SK-N-SH (cell line): ENCODE measurements at regions not wholly inside any gene's neighbourhood (a gene's known extent, or its start where the extent isn't known, plus 50 kb on each side); places are given as distances from the start of the nearest gene placed in this dataset.
"Not testable (repeated sequence)": the region's sequence is repeated elsewhere in the genome, so short reads cannot be mapped to it uniquely, and the experiment has no call there.

Source experiments
- CTCF ChIP-seq: fragments of 200-600 bp; sonication (generic); IDR thresholded peaks from 2 replicates; pipeline ENCODE4 v1.6.1; 2017; ENCODE audit warnings: antibody characterized with exemption, mild to moderate bottlenecking, moderate library complexity
- GATA2 ChIP-seq: sonication (generic); formaldehyde crosslinking; IDR thresholded peaks from 2 replicates; pipeline ENCODE4 v1.5.0; 2020; ENCODE audit warnings: mild to moderate bottlenecking, missing genetic modification reagents
- NFIC ChIP-seq: IDR thresholded peaks from 2 replicates; pipeline ENCODE4 v1.4.0; 2012; ENCODE audit warnings: borderline replicate concordance
- NRF1 ChIP-seq: IDR thresholded peaks from 2 replicates; pipeline ENCODE4 v1.6.1; 2012; ENCODE audit warnings: low read depth, mild to moderate bottlenecking, low read length
- TEAD4 ChIP-seq: IDR thresholded peaks from 2 replicates; pipeline ENCODE4 v1.4.0; 2012; ENCODE audit warnings: mild to moderate bottlenecking, borderline replicate concordance; ENCODE audit not compliant: insufficient read depth

DNA sequence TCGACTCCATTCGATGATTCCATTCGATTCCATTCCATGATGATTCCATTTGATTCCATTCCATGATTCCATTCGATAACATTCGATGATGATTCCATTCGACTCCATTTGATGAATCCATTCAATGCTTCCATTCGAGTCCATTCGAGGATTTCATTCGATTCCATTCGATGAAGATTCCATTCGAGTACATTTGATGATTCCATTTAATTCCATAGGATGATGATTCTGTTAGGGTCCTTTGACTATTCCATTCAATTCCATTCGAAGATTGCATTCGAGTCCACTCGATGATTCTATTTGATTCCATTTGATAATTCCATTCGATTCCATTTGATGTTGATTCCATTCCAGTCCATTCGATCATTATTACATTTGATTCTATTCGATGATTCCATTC, 239.8 kb downstream of the SHCBP1 start:
- not testable (repeated sequence) for TF ChIP-seq TEAD4, NFIC, CTCF, NRF1, GATA2
